Muscle layer of duodenum (tissue), 2 donors: ENCODE measurements at regions not wholly inside any gene's neighbourhood (a gene's known extent, or its start where the extent isn't known, plus 50 kb on each side); places are given as distances from the start of the nearest gene placed in this dataset.
A peak's percentile ranks its signal among the peaks of the same experiment; 100 is the strongest.
"Not testable (repeated sequence)": the region's sequence is repeated elsewhere in the genome, so short reads cannot be mapped to it uniquely, and the experiment has no call there.

Experiments used
- H3K27ac ChIP-seq: one replicate; pipeline ENCODE4 v1.7.0; 2013; ENCODE audit warnings: mild to moderate bottlenecking, low read length
- H3K27me3 ChIP-seq: one replicate; pipeline ENCODE4 v1.7.0; 2013; ENCODE audit warnings: low read depth, mild to moderate bottlenecking, control low read depth, low read length
- H3K36me3 ChIP-seq, 2 donors: one replicate each; pipeline ENCODE4 v1.7.0; 2013; ENCODE audit warnings: low read length in 2 of 2, control low read depth in 1 of 2, mild to moderate bottlenecking in 1 of 2; ENCODE audit not compliant: insufficient read depth in 2 of 2, control insufficient read depth in 1 of 2
- H3K4me1 ChIP-seq, 2 donors: one replicate each; pipeline ENCODE4 v1.7.0; 2013; ENCODE audit warnings: low read length in 2 of 2, mild to moderate bottlenecking in 2 of 2, control low read depth in 1 of 2, moderate library complexity in 1 of 2; ENCODE audit not compliant: insufficient read depth in 2 of 2, control insufficient read depth in 1 of 2
- H3K4me3 ChIP-seq, 2 donors: one replicate each; pipeline ENCODE4 v1.7.0; 2013; ENCODE audit warnings: low read length in 2 of 2, low read depth in 1 of 2, mild to moderate bottlenecking in 1 of 2
- H3K9me3 ChIP-seq, 2 donors: one replicate each; pipeline ENCODE4 v1.7.0; 2013; ENCODE audit warnings: low read length in 2 of 2, control low read depth in 1 of 2, mild to moderate bottlenecking in 1 of 2; ENCODE audit not compliant: control insufficient read depth in 1 of 2
- donor health status: healthy.

DNA sequence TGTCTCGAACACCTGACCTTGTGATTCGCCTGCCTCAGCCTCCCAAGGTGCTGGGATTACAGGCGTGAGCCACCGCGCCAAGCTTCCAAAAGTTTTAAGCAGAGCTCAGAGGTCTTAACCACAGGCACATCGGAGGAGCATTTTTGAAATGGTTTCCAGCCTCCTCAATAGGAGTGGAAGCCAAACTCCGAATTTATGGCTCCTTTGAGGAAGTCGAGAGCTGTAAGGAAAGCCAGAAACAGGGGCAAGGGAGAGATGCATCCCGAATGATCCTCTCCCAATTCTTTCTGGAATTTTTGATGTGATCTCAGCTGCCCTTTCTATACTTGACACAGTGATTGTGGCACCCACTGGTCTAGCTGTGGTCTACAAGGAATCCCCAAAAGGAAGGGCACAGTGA is 313.6 kb upstream of the FRG2C start:
- H3K36me3 ChIP-seq, H3K27ac ChIP-seq, H3K4me3 ChIP-seq: not testable (repeated sequence)

GRCh38 chr3:75362086-75362784 is 301.9 kb upstream of the FRG2C start:
- H3K27ac ChIP-seq = not testable (repeated sequence)

More for the DNA sequence above, 313.6 kb upstream of the FRG2C start:
- not testable (repeated sequence) for H3K4me1 ChIP-seq, H3K9me3 ChIP-seq, H3K27me3 ChIP-seq

DNA sequence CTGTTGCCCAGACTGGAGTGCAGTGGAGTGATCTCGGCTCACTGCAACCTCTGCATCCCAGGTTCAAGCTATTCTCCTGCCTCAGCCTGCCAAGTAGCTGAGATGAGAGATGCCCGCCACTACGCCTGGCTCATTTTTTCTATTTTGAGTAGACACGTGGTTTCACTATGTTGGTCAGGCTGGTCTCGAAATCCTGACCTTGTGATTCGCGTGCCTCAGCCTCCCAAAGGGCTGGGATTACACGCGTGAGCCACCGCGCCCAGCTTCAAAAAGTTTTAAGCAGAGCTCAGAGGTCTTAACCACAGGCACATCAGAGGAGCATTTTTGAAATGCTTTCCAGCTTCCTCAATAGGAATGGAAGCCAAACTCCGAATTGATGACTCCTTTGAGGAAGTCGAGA is 291.2 kb upstream of the FRG2C start:
- H3K27me3 ChIP-seq, H3K4me1 ChIP-seq, H3K27ac ChIP-seq, H3K9me3 ChIP-seq, H3K36me3 ChIP-seq, H3K4me3 ChIP-seq: not testable (repeated sequence)

More at GRCh38 chr3:75362086-75362784, 301.9 kb upstream of the FRG2C start:
- H3K27me3 ChIP-seq, H3K9me3 ChIP-seq, H3K4me3 ChIP-seq, H3K4me1 ChIP-seq, H3K36me3 ChIP-seq: not testable (repeated sequence)

DNA sequence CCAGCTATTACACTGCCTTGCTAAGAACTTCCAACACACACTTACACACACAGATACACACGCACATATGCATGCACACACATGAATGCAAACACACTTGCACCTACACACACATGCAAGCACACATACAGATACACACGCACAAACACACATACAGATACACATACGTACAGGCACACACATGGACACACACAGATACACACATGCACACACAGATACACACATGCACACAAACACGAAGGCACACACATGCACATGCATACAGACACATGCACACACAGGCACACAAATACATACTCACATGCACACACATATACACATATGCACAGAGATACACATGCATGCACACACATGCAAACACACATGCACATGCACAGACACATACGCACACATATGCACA is 284.3 kb upstream of the FRG2C start:
- not testable (repeated sequence) for H3K27me3 ChIP-seq, H3K4me3 ChIP-seq, H3K4me1 ChIP-seq, H3K27ac ChIP-seq, H3K36me3 ChIP-seq, H3K9me3 ChIP-seq

- Histone ChIP-seq H3K4me1 (no peaks in the 10 kb centered on the region), H3K36me3 (no peaks in the 10 kb centered on the region), H3K27me3 (no peaks in the 10 kb centered on the region), H3K9me3 (no peaks in the 10 kb centered on the region), H3K4me3 (no peak overlapping the region), H3K27ac (no peak overlapping the region)
Measured at GRCh38 chr3:75380276-75380771, 283.8 kb upstream of the FRG2C start.

DNA sequence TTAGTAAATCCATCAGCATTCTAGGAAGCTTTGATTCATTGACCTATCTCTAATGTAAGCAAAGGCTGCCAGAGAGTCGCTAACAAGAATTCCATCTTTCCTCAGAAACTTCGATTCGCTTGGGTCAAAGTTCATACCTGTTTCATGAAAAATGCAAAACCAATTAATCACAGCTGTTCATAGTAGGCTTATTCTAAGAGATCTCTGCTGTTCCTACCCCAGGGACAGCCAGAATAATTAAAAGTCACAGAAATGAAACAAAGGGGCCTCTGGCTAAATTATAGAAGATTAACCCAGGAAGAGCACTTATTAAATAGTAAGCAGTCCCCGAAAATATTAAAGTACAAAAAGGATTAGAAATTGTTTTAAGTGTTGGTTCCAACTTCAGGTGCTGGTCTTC is 280.1 kb upstream of the FRG2C start:
- H3K36me3 ChIP-seq, H3K27ac ChIP-seq, H3K27me3 ChIP-seq, H3K9me3 ChIP-seq, H3K4me3 ChIP-seq, H3K4me1 ChIP-seq: not testable (repeated sequence)

GRCh38 chr3:75388486-75389124 is 275.5 kb upstream of the FRG2C start:
- H3K9me3 ChIP-seq, H3K4me3 ChIP-seq, H3K27me3 ChIP-seq, H3K27ac ChIP-seq, H3K4me1 ChIP-seq, H3K36me3 ChIP-seq: not testable (repeated sequence)

- not testable (repeated sequence) for H3K27ac ChIP-seq, H3K4me1 ChIP-seq, H3K36me3 ChIP-seq, H3K27me3 ChIP-seq, H3K4me3 ChIP-seq, H3K9me3 ChIP-seq
Measured at GRCh38 chr3:75393288-75393694, 270.8 kb upstream of the FRG2C start.

DNA sequence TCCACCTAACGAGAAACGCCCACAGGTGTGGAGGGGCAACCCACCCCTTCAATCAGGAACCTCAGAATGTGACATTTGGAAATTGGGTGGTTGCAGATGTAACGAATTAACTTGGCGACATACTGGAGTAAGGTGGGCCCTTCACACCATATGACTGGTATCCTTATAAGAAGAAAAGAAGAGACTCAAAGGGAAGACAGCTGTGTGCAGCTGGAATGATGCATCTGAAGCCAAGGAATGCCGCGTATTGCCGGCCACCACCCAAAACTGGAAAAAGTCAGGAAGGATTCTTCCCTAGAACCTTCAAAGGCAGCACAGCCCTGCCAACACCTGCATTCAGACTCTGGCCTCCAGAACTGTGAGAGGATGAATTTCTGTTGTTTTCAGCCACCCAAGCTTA is 270.0 kb upstream of the FRG2C start:
- H3K9me3 ChIP-seq = not testable (repeated sequence)

DNA sequence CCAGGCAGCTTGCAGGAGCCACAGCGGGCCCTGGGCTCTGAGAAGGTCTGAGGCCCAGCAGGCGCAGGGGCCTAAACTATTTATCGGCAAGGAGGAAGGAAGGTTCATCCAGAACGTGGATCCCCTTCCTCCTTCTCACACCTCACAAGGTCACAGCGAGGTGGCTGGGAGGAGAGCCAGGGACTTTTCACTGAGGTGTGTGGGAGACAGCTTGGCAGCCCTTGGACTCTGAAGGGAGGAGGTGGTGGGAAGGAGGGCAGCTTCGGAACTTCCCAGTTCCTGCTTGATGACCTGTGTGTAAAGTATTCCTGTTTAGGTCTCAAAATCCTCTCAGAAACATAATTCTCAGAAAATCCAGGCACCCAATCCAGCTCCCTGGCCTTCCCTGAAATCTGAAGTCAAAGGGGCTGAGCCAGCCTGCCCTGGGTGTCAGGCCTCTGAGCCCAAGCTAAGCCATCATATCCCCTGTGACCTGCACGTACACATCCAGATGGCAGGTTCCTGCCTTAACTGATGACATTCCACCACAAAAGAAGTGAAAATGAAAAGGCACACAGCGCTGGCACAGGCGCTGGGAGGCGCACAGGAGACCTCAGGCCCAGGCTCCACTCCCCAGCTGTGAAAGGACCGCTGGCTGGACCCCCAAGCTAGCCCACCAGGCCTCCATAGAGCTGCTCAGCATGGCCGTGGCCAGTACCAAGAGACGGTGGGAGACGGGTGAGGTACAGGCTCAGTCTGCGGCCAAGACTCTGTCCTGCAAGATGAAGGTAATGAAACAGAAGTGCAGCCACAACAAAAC is 269.4 kb upstream of the FRG2C start:
- not testable (repeated sequence) for H3K36me3 ChIP-seq, H3K4me1 ChIP-seq, H3K4me3 ChIP-seq, H3K27me3 ChIP-seq, H3K9me3 ChIP-seq, H3K27ac ChIP-seq

More for the DNA sequence above, 270.0 kb upstream of the FRG2C start:
- not testable (repeated sequence) for H3K4me1 ChIP-seq, H3K27ac ChIP-seq, H3K4me3 ChIP-seq, H3K36me3 ChIP-seq, H3K27me3 ChIP-seq

DNA sequence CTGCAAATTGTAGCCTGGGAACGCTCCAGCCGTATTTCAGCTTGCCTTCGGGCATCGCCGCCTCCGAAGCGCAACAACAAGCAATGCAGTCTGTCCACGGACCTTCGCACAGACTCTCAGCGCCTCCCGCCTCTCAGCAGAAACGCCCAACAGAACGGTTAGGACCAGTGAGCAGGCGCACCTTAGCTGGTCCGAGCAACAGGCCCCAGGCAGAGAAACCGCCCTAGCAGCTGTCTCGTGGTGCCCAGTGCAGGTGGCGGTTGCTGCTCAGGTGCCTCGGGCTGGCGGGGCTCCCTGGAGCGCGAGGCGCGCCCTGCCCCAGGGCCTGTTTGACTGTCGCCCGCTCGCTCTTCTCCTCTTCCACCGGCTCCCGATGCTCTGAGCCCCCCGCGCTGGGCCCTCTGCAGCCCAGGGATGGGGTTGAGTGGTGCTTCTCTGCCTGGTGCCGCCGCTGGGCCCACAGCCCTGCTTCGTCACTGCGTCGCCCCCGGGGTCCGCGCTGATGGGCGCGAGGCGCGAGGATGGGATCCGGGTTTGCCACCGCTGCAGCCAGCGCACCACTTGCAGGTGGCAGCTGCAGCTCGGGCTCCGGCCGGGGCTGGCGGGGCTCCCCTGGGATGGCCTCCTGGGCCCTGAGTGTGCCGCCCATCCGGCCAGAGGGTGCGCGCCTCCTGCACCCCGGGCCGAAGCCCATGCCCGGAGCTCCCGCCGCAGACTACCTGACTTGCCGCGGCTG is 268.4 kb upstream of the FRG2C start:
- no peaks in the 10 kb centered on the region for H3K36me3 ChIP-seq
- H3K27ac ChIP-seq = no peak overlapping the region
- no peaks in the 10 kb centered on the region for H3K9me3 ChIP-seq
- H3K27me3 ChIP-seq = no peaks in the 10 kb centered on the region
- H3K4me3 ChIP-seq = peak overlapping the region in 1 of 2 donors; percentile 58
- no peaks in the 10 kb centered on the region for H3K4me1 ChIP-seq
